K562 (cell line): ENCODE measurements at regions not wholly inside any gene's neighbourhood (a gene's known extent, or its start where the extent isn't known, plus 50 kb on each side); places are given as distances from the start of the nearest gene placed in this dataset.

Source experiments
- ATAC-seq: fragments of 200-7000 bp; cut with Tn5 transposase; 3 replicates; pipeline ENCODE4 v1.9.1; 2020; ENCODE audit warnings: moderate library complexity
- BruUV-seq: library from RNA; stranded (reverse); fragments of 400-500 nt; replicated peaks from 2 replicates; lab custom pipeline; 2021; lab: Mats Ljungman, UMichigan
- CTCF ChIA-PET: fragments of 300-600 bp; formaldehyde crosslinking; extraction: SDS; loops from one replicate; lab custom pipeline; 2021; ENCODE audit warnings: low intra/inter-chr PET ratio; lab: Yijun Ruan, JAX
- POLR2A ChIA-PET: fragments of 300-600, 350-650 bp; sonication (Branson Sonifier 250); formaldehyde crosslinking; extraction: SDS; loops from one replicate; lab custom pipeline; 2021; ENCODE audit warnings: antibody characterized with exemption, inconsistent platforms; lab: Yijun Ruan, JAX
- DNase-seq, 4 experiments: peaks; one replicate each; pipeline versions ENCODE4 v3.0.0 to v3.0.0-alpha.2; 2011 to 2018; ENCODE audit warnings: low spot score in 3 of 4, mixed read lengths in 3 of 4; ENCODE audit errors: extremely low read depth in 1 of 4
- FAIRE-seq: peaks from 2 replicates; lab custom pipeline; 2011; peaks lifted over from hg19 to GRCh38; lab: Jason Lieb, UNC
- H2AFZ ChIP-seq: 2 replicates; pipeline ENCODE4 v1.6.0; 2011; ENCODE audit warnings: low read depth, low read length, control low read depth, inconsistent platforms
- H3K27ac ChIP-seq: fragments of 200-600 bp; 3 replicates; pipeline ENCODE4 v1.8.0; 2011; ENCODE audit warnings: low read depth, mild to moderate bottlenecking, control low read depth, inconsistent platforms, low read length, moderate library complexity, mixed read lengths; ENCODE audit errors: extremely low read depth
- H3K27me3 ChIP-seq, 2 experiments: fragments of 300-600 bp in 1 of 2; 2 replicates in 1 of 2; 3 replicates in 1 of 2; pipeline versions ENCODE4 v1.6.0 to v1.8.0; 2011; ENCODE audit warnings: inconsistent platforms in 2 of 2, low read length in 2 of 2, mild to moderate bottlenecking in 1 of 2, mixed read lengths in 1 of 2, moderate library complexity in 1 of 2; ENCODE audit not compliant: control insufficient read depth in 2 of 2, insufficient read depth in 2 of 2
- H3K36me3 ChIP-seq: fragments of 300-600 bp; 3 replicates; pipeline ENCODE4 v1.8.0; 2011; ENCODE audit warnings: mild to moderate bottlenecking, low read length, inconsistent platforms; ENCODE audit not compliant: control insufficient read depth, insufficient read depth
- H3K4me1 ChIP-seq, 2 experiments: fragments of 200-600 bp in 1 of 2; replicated peaks in 1 of 2; 2 replicates in 1 of 2; 3 replicates in 1 of 2; pipeline versions ENCODE4 v1.5.1 to v1.8.0; 2011; ENCODE audit warnings: inconsistent platforms in 2 of 2, low read length in 2 of 2, mild to moderate bottlenecking in 1 of 2, mixed read lengths in 1 of 2, moderate library complexity in 1 of 2; ENCODE audit not compliant: control insufficient read depth in 2 of 2, insufficient read depth in 2 of 2
- H3K4me2 ChIP-seq: 2 replicates; pipeline ENCODE4 v1.6.1; 2011; ENCODE audit warnings: low read length, control low read depth, inconsistent platforms, mixed read lengths; ENCODE audit not compliant: insufficient read depth
- H3K4me3 ChIP-seq: fragments of 200-600 bp; sonication (generic), shearing (Covaris generic); 2 replicates; pipeline ENCODE4 v1.5.1; 2016; ENCODE audit warnings: control low read depth, inconsistent platforms
- H3K79me2 ChIP-seq: fragments of 200-600 bp; 3 replicates; pipeline ENCODE4 v1.8.0; 2011; ENCODE audit warnings: low read length, inconsistent platforms; ENCODE audit not compliant: control insufficient read depth, insufficient read depth
- H3K9ac ChIP-seq, 2 experiments: 2 replicates each; pipeline versions ENCODE4 v1.6.0 to v1.6.1; 2011; ENCODE audit warnings: low read depth in 2 of 2, low read length in 2 of 2, control low read depth in 1 of 2, inconsistent platforms in 1 of 2, mild to moderate bottlenecking in 1 of 2, mixed read lengths in 1 of 2; ENCODE audit not compliant: insufficient read depth in 1 of 2
- H3K9me1 ChIP-seq: one replicate; pipeline ENCODE4 v1.6.0; 2011; ENCODE audit warnings: inconsistent platforms, mild to moderate bottlenecking, low read length, moderate library complexity; ENCODE audit not compliant: control insufficient read depth, insufficient read depth
- H3K9me3 ChIP-seq: replicated peaks from 2 replicates; pipeline ENCODE4 v1.5.1; 2011; ENCODE audit warnings: low read depth, low read length, inconsistent platforms; ENCODE audit not compliant: control insufficient read depth, insufficient read depth
- H4K20me1 ChIP-seq: replicated peaks from 2 replicates; pipeline ENCODE4 v1.6.1; 2011; ENCODE audit warnings: low read length, inconsistent platforms, mixed read lengths; ENCODE audit not compliant: control insufficient read depth, insufficient read depth
- ASH1L ChIP-seq: fragments of 450-650 bp; IDR thresholded peaks from 2 replicates; pipeline ENCODE4 v1.6.1; 2018; ENCODE audit warnings: borderline replicate concordance, mild to moderate bottlenecking, low read depth; ENCODE audit not compliant: partially characterized antibody
- CBX2 ChIP-seq: fragments of 200-600 bp; sonication (generic); IDR thresholded peaks from one replicate; pipeline ENCODE4 v1.6.1; 2012; ENCODE audit warnings: mild to moderate bottlenecking, low read length, inconsistent platforms; ENCODE audit not compliant: insufficient read depth, poor library complexity, severe bottlenecking
- FUS ChIP-seq: fragments of 200-400 bp; formaldehyde crosslinking; optimal IDR thresholded peaks from 2 replicates; pipeline ENCODE3; 2017; ENCODE audit warnings: low read depth, low read length
- HMG20B ChIP-seq: fragments of 250-450 bp; sonication (Bioruptor Pico); IDR thresholded peaks from 2 replicates; pipeline ENCODE4 v1.5.0; 2021; ENCODE audit warnings: mild to moderate bottlenecking
- LARP7 ChIP-seq: fragments of 450-650 bp; IDR thresholded peaks from 2 replicates; pipeline ENCODE4 v1.6.1; 2016
- NRF1 ChIP-seq, 2 experiments: fragments of 450-650 bp; IDR thresholded peaks in 1 of 2; conservative IDR thresholded peaks in 1 of 2; 2 replicates each; pipeline ENCODE4 v1.6.1; 2014; ENCODE audit warnings: mild to moderate bottlenecking in 2 of 2
- YBX1 ChIP-seq: fragments of 450-650 bp; IDR thresholded peaks from 2 replicates; pipeline ENCODE4 v1.7.1; 2016; ENCODE audit warnings: mild to moderate bottlenecking
- ZNF134 ChIP-seq: fragments of 250-450 bp; sonication (Bioruptor Pico); conservative IDR thresholded peaks from 2 replicates; pipeline ENCODE4 v1.4.0; 2020
- ZNF324 ChIP-seq: fragments of 250-450 bp; sonication (Bioruptor Pico); IDR thresholded peaks from 2 replicates; pipeline ENCODE4 v1.4.0; 2020; ENCODE audit warnings: mild to moderate bottlenecking
- WGBS: fragments of 100-300 bp; shearing (Covaris generic); methylation state at CpG from one replicate; pipeline ENCODE4 v1.1.6; 2016; ENCODE audit warnings: low coverage, mixed read lengths; ENCODE audit not compliant: insufficient coverage; ENCODE audit errors: missing lambda C conversion rate; 5-methylcytosine and 5-hydroxymethylcytosine counted together
- in situ Hi-C: fragments of 300-500 bp; cut with MboI; formaldehyde crosslinking; loops from 4 replicates; pipeline ENCODE4 v1.15.0; 2018; ENCODE audit warnings: inconsistent platforms, mixed read lengths
- intact Hi-C: fragments of 100-400 bp; cut with micrococcal nuclease; formaldehyde crosslinking; loops from 2 replicates; pipeline ENCODE4 v1.14.2; 2022
- TF ChIP-seq, protein P1 (sequence below): conservative IDR thresholded peaks from 2 replicates; pipeline ENCODE4 v1.6.1; 2011; ENCODE audit warnings: low read depth, mild to moderate bottlenecking, low read length; ENCODE audit not compliant: control insufficient read depth
- TF ChIP-seq, protein P2 (sequence below): sonication (generic); formaldehyde crosslinking; IDR thresholded peaks from 2 replicates; pipeline ENCODE4 v1.8.0; 2023; ENCODE audit warnings: mild to moderate bottlenecking, missing genetic modification reagents
- TF ChIP-seq, protein P3 (sequence below): sonication (generic); formaldehyde crosslinking; IDR thresholded peaks from 2 replicates; pipeline ENCODE4 v1.8.0; 2023; ENCODE audit warnings: mild to moderate bottlenecking, missing genetic modification reagents
- TF ChIP-seq, protein P4 (sequence below): fragments of 250-450 bp; sonication (Bioruptor Pico); IDR thresholded peaks from 2 replicates; pipeline ENCODE4 v1.4.0; 2020; ENCODE audit warnings: mild to moderate bottlenecking, moderate library complexity

DNA sequence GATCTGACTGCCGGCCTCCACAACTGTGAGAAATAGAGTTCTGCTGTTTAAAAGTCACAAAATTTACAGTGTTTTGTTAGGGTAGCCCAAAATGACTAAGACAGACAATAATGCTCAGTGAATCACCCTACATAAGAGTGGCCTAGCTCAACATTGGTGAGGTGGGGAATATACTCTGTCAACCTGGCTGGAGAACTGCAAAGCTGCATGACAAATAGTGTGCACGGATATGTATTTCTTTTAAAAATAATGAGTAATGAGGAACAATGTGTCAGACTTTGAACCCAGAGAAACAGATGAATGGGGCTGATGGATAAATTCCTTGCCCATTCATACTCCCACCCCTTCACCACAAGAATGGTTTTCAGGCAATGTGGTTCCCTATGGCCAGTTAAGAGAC is 372.4 kb downstream of the SUCLA2 start:
- BruUV-seq: no TSS peak

More for the DNA sequence above, 372.4 kb downstream of the SUCLA2 start:
- H3K4me1 ChIP-seq: no peaks in the 10 kb centered on the region
- H3K79me2 ChIP-seq: no peaks in the 10 kb centered on the region
- ChIA-PET POLR2A (no interaction called here), CTCF (no interaction called here)
- no peaks in the 10 kb centered on the region for H3K27me3 ChIP-seq
- no peaks in the 10 kb centered on the region for H3K9me3 ChIP-seq
- no peaks in the 10 kb centered on the region for H3K9me1 ChIP-seq
- no peak overlapping the region for H3K27ac ChIP-seq
- ATAC-seq (no peak), DNase-seq (no peak), FAIRE-seq (no peak)
- no peaks in the 10 kb centered on the region for H3K36me3 ChIP-seq
- H3K9ac ChIP-seq: no peak overlapping the region
- H2AFZ ChIP-seq: no peak overlapping the region
- WGBS: 0% methylated on average over 2 of the region's 2 CpGs
- H3K4me2 ChIP-seq: no peak overlapping the region
- intact Hi-C loops (no loop called here), in situ Hi-C loops (no loop called here)
- H3K4me3 ChIP-seq: no peak overlapping the region
- TF ChIP-seq HMG20B: no peak
- TF ChIP-seq NRF1 (conservative IDR thresholded peaks at IDR 0.05 in 1 of 2, IDR thresholded peaks at IDR 0.05 in 1 of 2): no peak
- no peak for TF ChIP-seq LARP7
- no peak for TF ChIP-seq YBX1
- TF ChIP-seq, protein P1, sequence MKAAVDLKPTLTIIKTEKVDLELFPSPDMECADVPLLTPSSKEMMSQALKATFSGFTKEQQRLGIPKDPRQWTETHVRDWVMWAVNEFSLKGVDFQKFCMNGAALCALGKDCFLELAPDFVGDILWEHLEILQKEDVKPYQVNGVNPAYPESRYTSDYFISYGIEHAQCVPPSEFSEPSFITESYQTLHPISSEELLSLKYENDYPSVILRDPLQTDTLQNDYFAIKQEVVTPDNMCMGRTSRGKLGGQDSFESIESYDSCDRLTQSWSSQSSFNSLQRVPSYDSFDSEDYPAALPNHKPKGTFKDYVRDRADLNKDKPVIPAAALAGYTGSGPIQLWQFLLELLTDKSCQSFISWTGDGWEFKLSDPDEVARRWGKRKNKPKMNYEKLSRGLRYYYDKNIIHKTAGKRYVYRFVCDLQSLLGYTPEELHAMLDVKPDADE: no peak
- TF ChIP-seq ZNF134: no peak
- TF ChIP-seq, protein P2, sequence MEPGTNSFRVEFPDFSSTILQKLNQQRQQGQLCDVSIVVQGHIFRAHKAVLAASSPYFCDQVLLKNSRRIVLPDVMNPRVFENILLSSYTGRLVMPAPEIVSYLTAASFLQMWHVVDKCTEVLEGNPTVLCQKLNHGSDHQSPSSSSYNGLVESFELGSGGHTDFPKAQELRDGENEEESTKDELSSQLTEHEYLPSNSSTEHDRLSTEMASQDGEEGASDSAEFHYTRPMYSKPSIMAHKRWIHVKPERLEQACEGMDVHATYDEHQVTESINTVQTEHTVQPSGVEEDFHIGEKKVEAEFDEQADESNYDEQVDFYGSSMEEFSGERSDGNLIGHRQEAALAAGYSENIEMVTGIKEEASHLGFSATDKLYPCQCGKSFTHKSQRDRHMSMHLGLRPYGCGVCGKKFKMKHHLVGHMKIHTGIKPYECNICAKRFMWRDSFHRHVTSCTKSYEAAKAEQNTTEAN (CRISPR knock-in tag): no peak
- TF ChIP-seq ASH1L: no peak
- no peak for TF ChIP-seq FUS
- TF ChIP-seq, protein P3, sequence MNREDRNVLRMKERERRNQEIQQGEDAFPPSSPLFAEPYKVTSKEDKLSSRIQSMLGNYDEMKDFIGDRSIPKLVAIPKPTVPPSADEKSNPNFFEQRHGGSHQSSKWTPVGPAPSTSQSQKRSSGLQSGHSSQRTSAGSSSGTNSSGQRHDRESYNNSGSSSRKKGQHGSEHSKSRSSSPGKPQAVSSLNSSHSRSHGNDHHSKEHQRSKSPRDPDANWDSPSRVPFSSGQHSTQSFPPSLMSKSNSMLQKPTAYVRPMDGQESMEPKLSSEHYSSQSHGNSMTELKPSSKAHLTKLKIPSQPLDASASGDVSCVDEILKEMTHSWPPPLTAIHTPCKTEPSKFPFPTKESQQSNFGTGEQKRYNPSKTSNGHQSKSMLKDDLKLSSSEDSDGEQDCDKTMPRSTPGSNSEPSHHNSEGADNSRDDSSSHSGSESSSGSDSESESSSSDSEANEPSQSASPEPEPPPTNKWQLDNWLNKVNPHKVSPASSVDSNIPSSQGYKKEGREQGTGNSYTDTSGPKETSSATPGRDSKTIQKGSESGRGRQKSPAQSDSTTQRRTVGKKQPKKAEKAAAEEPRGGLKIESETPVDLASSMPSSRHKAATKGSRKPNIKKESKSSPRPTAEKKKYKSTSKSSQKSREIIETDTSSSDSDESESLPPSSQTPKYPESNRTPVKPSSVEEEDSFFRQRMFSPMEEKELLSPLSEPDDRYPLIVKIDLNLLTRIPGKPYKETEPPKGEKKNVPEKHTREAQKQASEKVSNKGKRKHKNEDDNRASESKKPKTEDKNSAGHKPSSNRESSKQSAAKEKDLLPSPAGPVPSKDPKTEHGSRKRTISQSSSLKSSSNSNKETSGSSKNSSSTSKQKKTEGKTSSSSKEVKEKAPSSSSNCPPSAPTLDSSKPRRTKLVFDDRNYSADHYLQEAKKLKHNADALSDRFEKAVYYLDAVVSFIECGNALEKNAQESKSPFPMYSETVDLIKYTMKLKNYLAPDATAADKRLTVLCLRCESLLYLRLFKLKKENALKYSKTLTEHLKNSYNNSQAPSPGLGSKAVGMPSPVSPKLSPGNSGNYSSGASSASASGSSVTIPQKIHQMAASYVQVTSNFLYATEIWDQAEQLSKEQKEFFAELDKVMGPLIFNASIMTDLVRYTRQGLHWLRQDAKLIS (CRISPR knock-in tag): no peak
- TF ChIP-seq, protein P4, sequence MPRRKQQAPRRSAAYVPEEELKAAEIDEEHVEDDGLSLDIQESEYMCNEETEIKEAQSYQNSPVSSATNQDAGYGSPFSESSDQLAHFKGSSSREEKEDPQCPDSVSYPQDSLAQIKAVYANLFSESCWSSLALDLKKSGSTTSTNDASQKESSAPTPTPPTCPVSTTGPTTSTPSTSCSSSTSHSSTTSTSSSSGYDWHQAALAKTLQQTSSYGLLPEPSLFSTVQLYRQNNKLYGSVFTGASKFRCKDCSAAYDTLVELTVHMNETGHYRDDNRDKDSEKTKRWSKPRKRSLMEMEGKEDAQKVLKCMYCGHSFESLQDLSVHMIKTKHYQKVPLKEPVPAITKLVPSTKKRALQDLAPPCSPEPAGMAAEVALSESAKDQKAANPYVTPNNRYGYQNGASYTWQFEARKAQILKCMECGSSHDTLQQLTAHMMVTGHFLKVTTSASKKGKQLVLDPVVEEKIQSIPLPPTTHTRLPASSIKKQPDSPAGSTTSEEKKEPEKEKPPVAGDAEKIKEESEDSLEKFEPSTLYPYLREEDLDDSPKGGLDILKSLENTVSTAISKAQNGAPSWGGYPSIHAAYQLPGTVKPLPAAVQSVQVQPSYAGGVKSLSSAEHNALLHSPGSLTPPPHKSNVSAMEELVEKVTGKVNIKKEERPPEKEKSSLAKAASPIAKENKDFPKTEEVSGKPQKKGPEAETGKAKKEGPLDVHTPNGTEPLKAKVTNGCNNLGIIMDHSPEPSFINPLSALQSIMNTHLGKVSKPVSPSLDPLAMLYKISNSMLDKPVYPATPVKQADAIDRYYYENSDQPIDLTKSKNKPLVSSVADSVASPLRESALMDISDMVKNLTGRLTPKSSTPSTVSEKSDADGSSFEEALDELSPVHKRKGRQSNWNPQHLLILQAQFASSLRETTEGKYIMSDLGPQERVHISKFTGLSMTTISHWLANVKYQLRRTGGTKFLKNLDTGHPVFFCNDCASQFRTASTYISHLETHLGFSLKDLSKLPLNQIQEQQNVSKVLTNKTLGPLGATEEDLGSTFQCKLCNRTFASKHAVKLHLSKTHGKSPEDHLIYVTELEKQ (CRISPR knock-in tag): no peak
- no peak for TF ChIP-seq ZNF324 (CRISPR knock-in tag)
- no peak for TF ChIP-seq CBX2
- H4K20me1 ChIP-seq: no peaks in the 10 kb centered on the region
